ES-I3 (cell line): ENCODE measurements at regions not wholly inside any gene's neighbourhood (a gene's known extent, or its start where the extent isn't known, plus 50 kb on each side); places are given as distances from the start of the nearest gene placed in this dataset.
"Not testable (repeated sequence)": the region's sequence is repeated elsewhere in the genome, so short reads cannot be mapped to it uniquely, and the experiment has no call there.

ENCODE experiments used
- H3K36me3 ChIP-seq: 2 replicates; pipeline ENCODE4 v1.6.1; 2013; ENCODE audit warnings: mild to moderate bottlenecking, low read length, control low read depth, moderate library complexity; ENCODE audit not compliant: insufficient read depth
- H3K4me1 ChIP-seq: 2 replicates; pipeline ENCODE4 v1.6.1; 2013; ENCODE audit warnings: mild to moderate bottlenecking, control low read depth, low read length; ENCODE audit not compliant: insufficient read depth
- H3K9ac ChIP-seq: 2 replicates; pipeline ENCODE4 v1.6.1; 2013; ENCODE audit warnings: low read depth, mild to moderate bottlenecking, low read length, moderate library complexity
- H3K9me3 ChIP-seq: 2 replicates; pipeline ENCODE4 v1.6.1; 2013; ENCODE audit warnings: mild to moderate bottlenecking, low read length, moderate library complexity; ENCODE audit not compliant: control insufficient read depth, insufficient read depth

DNA sequence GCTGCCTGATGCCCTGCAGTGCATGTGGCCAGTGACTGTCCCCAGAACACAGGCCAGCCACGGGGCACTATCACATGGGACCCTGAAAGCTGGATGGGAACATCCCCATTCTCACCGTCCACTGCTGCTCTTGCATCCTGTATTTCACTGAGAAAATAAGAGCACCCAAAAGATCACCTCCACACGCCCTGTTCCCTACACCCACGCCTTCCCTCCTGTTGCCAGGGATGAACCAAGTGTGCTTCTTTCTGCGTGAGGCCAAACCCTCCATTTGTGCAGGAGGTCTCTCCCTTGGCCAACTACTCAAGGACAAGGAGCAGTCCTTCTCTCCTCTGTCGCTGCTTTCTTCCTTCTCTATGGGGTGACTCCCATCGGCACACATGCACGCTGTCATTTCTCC is 118.3 kb downstream of the LRRC37A3 start:
- not testable (repeated sequence) for H3K4me1 ChIP-seq, H3K9me3 ChIP-seq, H3K36me3 ChIP-seq, H3K9ac ChIP-seq

DNA sequence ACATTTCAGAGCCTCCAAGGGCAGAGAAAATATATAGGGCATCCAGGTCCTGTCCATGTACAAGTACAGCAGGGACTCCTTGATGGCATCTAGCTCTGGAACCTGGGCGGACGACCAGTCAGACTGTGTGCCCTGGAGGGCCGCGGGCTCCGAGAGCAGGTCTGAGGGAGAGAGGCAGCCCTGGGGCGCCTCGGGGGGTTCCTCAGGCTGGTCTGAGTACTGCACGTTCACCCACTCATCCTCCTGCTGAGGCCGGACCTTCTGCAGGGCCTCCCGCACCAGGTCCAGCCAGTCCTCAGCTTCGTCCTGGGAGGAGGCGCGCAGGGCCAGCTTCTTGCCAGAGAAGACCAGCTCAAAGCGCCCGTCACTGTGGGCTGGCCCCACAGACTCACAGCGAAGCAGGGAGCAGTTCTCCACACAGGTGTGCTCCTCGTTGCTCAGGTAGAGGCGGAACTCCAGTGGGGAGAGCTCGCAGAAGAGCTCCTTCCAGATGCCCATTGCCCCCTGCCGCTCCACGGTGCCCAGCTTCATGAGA is 118.8 kb downstream of the LRRC37A3 start:
- H3K9me3 ChIP-seq, H3K9ac ChIP-seq, H3K36me3 ChIP-seq, H3K4me1 ChIP-seq: not testable (repeated sequence)

DNA sequence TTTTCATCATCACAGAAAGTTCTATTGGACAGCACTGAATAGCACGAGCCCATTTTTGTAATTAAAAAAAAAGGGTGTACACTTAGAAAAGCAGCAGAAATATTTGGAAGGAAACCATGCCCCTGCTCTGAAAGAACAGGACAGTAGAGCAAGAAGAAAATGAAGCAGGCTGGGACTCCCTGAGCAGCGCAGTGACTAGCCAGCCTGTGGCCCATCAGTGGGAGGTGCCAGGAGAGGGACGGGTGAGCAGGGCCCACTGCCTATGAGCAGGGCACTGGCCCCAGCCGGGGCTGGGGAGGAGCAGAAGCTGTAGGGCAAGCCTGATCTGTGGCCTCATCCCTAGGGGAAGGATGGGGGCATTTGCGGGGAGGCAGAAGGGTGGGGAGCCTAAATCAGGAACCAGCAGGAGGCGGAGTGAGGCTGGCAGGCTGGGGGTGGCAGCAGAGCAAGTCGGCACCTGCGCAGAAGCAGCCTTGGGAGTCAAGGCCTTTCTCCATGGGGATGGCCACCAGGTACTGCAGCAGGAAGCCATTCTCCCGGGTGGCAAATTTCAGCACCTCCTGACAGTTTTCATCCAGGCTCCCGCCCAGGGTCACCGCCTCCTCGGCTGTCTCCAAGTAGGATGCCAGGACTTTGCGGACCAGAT is 119.6 kb downstream of the LRRC37A3 start:
- not testable (repeated sequence) for H3K4me1 ChIP-seq, H3K36me3 ChIP-seq, H3K9me3 ChIP-seq, H3K9ac ChIP-seq

DNA sequence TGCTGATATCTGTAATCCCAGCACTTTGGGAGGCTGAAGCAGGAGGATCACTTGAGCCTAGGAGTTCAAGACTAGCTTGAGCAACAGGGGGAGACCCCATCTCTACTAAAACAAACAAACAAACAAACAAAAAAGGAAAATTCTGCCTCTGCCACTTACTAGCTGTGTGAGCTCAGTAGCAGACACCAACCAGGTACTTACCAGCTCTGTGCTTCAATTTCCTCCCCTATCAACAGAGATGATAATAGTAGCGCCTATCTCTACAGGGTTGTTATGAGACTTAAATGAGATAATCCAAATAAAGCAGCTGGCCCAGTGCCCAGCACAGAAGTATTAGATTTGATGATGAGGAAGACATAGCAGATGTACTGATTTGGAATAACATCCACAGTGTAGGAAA is 120.3 kb downstream of the LRRC37A3 start:
- H3K9me3 ChIP-seq, H3K36me3 ChIP-seq, H3K4me1 ChIP-seq, H3K9ac ChIP-seq: not testable (repeated sequence)

DNA sequence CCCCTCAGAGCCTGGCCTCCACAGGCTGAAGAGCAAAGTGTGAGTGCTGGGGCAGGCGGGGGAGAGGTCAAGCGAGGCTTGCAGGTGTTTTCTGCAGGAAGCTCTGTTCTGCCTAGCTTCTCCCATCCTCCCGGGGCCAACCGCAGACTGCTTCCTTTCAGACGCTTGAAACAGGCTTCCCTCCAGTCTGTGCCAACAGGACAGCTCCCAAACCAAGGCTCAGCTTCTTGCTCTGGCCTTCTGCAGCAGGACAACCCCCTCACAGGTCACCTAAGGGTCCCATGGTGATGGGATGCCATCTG is 120.8 kb downstream of the LRRC37A3 start:
- H3K9me3 ChIP-seq, H3K4me1 ChIP-seq, H3K36me3 ChIP-seq, H3K9ac ChIP-seq: not testable (repeated sequence)

DNA sequence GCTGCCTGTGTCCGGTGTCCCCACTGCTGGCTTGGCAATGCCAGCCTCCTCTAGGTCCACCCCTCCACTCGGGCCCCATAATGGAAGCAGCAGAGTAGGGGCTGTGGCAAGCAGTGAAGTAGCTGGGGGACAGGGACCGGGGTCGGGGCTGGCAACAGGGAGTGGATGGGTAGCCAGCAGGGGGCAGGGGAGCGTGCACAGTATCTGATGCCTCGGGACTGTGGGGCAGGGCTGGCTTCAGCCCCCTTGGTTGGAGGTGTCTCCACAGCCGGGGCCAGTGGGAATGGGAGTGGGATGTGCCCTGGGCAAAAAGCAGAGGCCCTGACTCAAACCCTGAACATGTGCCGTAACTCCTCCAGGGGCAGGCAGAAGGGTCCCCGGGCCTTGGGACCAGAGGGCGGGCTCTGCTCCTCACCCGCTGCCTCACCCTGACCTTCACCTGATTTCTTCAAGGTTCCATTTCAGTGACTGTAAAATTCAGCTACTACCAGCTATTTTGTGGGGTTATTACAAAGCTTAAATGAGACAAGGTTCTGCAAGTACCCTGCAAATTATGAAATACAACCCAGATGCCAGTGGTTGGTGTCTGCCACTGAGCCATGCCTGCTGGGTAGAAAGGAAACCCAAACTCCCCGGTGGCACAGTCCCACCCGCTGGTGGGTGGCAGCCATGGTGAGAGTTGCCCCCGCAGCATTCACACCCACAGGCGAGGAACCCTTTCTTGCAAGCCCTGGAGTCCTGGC is 121.4 kb downstream of the LRRC37A3 start:
- not testable (repeated sequence) for H3K4me1 ChIP-seq, H3K9ac ChIP-seq

DNA sequence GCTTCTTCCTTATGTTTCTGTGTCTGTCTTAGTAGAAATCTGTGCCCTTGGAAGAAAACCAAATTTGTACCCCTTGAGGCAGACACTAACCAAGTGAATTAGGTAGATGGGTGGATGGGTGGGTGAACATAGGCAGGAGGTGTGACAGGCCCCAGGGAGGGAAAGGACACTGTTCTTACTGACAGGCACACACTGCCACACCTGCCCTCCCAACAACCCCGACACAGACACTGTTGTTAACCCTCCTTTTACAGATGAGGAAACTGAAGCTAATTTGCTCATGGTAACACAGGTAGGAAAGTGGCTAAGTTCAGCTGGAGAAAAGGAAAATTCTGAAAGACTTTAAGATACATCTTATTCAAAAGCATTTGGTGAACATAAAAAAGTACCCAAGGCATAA is 123.9 kb downstream of the LRRC37A3 start:
- H3K9ac ChIP-seq, H3K4me1 ChIP-seq, H3K36me3 ChIP-seq, H3K9me3 ChIP-seq: not testable (repeated sequence)

More for the DNA sequence above, 121.4 kb downstream of the LRRC37A3 start:
- H3K36me3 ChIP-seq, H3K9me3 ChIP-seq: not testable (repeated sequence)

DNA sequence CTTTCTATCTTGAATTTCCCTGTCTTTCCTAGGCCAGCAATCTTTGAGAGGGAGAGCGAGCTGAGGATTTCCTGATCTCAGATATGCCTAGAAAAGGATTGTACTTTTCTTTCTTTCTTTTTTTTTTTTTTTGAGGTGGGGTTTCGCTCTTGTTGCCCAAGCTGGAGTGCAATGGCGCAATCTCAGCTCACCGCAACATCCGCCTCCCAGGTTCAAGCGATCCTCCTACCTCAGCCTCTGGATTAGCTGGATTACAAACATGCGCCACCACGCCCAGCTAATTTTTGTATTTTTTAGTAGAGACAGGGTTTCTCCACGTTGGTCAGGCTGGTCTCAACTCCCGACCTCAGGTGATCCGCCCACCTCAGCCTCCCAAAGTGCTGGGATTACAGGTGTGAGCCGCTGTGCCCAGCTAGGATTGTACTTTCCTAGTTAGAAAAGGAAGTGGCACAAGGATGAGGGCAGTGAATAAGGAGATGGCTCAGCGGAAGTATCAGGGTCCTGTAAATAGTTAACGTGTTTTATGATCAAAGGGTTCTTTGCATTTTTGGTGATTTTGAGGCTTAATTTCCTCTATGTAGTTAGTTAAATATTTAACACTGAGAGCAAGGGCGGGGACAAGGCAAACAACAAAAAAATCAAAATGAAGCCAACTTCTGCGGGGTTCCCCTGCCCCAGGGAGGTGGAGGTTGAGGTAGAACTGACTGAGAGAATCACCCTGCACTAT is 124.6 kb downstream of the LRRC37A3 start:
- H3K9ac ChIP-seq, H3K9me3 ChIP-seq, H3K36me3 ChIP-seq, H3K4me1 ChIP-seq: not testable (repeated sequence)

DNA sequence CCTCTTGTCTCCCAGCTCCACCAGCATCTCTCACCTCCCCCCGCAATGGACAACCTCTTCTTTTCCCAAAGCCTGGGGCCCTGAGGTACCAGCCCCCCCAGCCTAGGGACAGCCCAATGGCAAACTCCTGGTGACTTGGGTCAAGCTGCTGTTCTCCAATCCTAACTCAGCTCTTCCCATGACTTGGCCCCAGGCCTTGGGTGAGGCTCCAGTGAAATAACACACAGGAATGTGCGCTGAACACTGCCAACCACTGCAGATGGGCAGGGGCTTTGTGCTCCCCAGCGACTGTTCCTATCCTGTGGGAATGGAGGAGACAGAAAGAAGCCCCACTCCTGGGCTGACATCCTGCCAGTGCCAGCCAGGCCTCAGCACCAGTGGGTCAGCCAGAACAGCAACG is 125.2 kb downstream of the LRRC37A3 start:
- not testable (repeated sequence) for H3K9ac ChIP-seq, H3K4me1 ChIP-seq, H3K36me3 ChIP-seq, H3K9me3 ChIP-seq

DNA sequence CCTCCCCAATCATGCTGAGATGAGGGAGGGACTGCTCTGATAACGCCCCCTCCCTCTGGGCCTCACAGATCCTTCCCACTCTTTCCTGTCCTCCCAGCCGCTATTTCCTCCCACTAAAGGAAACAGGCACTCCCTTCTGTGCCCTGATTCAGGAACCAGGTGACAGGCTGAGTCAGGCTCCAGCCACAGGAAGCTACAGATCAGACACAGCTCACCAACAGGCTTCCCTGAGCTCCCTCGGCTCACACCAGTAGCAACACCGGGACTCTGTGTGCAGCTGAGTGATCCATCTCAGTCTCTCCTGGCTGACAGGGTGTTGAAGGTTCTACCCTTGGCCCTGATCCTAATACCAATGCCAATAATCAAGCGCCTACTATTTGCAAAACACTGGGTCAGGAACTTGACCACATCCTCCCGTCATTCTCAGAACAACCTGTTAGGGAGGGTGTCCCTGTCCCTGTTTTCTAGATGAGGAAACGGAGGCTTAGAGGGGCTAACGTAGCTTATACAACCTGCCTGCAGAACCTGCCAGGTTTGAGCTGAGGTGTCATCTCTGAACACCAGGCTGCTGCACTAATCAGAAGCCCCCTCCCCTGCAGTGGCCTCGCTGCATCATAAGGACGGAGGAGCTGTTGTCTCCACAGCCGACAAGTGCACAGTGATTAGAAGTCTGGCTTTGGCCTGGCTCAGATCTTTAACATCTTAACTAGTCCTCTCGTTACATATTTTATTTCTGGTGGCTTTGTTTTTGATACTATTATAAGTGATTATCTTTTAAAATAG is 126.3 kb downstream of the LRRC37A3 start:
- H3K4me1 ChIP-seq, H3K36me3 ChIP-seq, H3K9ac ChIP-seq, H3K9me3 ChIP-seq: not testable (repeated sequence)

DNA sequence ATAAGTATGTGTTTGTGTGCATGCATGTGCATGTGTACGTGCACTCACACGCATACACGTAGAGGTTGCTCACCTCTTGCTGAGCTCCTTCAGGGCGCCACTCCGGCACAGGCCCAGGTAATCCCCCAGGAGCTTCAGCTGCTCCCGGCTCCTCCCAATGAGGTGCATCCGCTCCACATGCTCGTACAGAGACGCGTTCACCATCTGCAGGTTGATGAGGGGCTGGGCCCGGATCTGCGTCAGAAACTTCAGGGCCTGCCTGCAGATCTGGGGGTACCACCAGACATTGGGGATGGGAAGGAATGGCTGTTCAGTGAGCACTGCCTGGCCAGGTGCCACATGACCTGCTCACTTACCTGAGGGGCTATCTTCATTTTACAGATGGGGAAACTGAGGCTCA is 127.0 kb downstream of the LRRC37A3 start:
- H3K9me3 ChIP-seq, H3K9ac ChIP-seq, H3K4me1 ChIP-seq, H3K36me3 ChIP-seq: not testable (repeated sequence)

DNA sequence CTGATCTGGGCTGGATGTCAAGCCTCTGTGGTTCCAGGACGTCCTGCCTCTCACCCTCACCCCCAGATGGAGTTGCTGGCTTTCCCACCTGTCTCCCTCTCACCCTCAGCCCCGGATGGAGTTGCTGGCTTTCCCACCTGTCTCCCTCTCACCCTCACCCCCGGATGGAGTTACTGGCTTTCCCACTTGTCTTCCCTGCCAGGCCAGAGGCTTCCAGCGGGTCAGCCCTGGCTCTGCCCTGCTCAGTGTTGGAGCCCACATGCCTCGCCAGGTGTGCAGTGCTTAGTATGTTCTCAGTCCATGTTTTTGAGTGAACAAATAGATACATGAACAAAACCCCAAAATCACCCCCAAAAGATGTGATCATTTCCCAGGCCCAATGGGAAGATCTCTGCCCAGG is 127.6 kb downstream of the LRRC37A3 start:
- H3K9me3 ChIP-seq, H3K9ac ChIP-seq, H3K36me3 ChIP-seq, H3K4me1 ChIP-seq: not testable (repeated sequence)

DNA sequence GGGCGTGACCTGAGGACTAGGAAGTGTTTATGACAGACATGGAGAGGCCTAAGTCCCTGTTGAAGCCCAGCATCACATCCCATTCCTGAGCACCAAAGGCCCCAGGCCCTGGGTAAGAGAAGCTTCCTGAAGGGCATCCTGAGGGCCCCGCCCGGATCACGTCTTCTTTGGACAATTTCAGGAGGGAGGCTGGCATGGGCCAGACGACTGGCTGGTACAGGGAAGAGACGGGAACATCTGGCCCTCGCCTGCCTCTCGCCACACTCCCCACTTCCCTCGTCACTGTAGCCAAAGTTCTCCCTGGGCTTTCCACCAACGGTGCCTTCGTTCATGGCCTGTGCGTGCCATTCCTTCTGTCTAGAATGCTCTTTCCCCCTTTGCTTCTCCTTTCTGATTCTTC is 128.1 kb downstream of the LRRC37A3 start:
- H3K9me3 ChIP-seq, H3K4me1 ChIP-seq, H3K9ac ChIP-seq, H3K36me3 ChIP-seq: not testable (repeated sequence)

DNA sequence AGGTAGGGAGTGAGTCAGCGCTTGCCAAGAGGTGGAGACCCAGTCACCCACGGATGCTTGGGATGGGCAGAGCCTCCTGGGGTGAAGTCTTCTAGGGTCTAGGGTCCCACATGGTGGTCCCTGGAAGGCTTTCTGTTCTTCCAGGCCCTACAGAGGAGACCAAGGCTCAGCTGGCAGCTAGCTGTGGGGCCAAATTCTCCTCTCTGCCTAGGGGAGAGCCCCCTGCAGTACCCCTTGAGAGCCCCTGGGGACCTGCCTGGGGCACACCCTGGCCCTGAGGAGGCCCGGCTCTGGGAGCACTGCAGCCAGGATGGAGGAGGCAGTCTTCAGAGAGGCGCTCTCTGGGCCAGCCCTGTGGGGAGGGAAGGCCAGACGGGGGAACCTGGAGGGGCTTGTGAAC is 128.6 kb upstream of the SMURF2 start:
- H3K4me1 ChIP-seq, H3K9me3 ChIP-seq, H3K9ac ChIP-seq, H3K36me3 ChIP-seq: not testable (repeated sequence)

DNA sequence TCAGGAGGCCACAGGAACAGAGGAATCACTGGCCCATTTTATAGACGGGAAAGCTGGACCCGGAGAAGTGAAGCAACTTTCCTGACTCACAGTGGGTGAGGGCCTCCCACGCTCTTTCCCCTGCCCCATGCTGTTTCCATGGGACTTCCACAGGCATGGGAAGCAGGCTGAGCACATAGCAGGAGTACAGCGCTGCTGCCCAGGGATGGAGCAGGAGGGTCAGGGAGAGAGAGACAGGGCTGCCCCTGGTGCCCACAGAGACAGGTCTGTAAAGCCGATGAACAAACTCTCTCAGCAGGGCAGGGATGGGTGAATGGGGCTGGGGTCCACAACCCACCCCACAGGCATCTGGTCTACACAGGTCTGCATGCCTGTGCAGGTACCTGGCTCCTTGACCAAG is 128.1 kb upstream of the SMURF2 start:
- H3K36me3 ChIP-seq, H3K9me3 ChIP-seq, H3K9ac ChIP-seq, H3K4me1 ChIP-seq: not testable (repeated sequence)
